Activated CD4-positive, alpha-beta memory T cell treated with anti-CD3 and anti-CD28 coated beads for 36 hours (primary cell): ENCODE measurements at regions not wholly inside any gene's neighbourhood (a gene's known extent, or its start where the extent isn't known, plus 50 kb on each side); places are given as distances from the start of the nearest gene placed in this dataset.

Source experiments
- CTCF ChIA-PET: fragments of 350-600 bp; sonication (Branson Sonifier 250); formaldehyde crosslinking; loops from one replicate; lab custom pipeline; 2021; ENCODE audit warnings: antibody characterized with exemption, inconsistent platforms; lab: Charles Lee
- POLR2A ChIA-PET: fragments of 350-600 bp; sonication (Branson Sonifier 250); formaldehyde crosslinking; loops from one replicate; lab custom pipeline; 2021; ENCODE audit warnings: antibody characterized with exemption; lab: Charles Lee
- DNase-seq: peaks from one replicate; pipeline ENCODE4 v3.0.0-alpha.2; 2020
- H3K27ac Mint-ChIP-seq: one replicate; pipeline ENCODE4 v1.8.0; 2021; ENCODE audit warnings: mixed read lengths
- H3K27me3 Mint-ChIP-seq: one replicate; pipeline ENCODE4 v1.8.0; 2021; ENCODE audit warnings: mixed read lengths
- H3K36me3 Mint-ChIP-seq: one replicate; pipeline ENCODE4 v1.8.0; 2021; ENCODE audit warnings: mixed read lengths
- H3K4me1 Mint-ChIP-seq: one replicate; pipeline ENCODE4 v1.8.0; 2021; ENCODE audit warnings: low read depth, mixed read lengths
- H3K4me3 Mint-ChIP-seq: one replicate; pipeline ENCODE4 v1.8.0; 2021; ENCODE audit warnings: mild to moderate bottlenecking, mixed read lengths
- H3K9me3 Mint-ChIP-seq: one replicate; pipeline ENCODE4 v1.8.0; 2021; ENCODE audit warnings: mixed read lengths
- intact Hi-C: fragments of 100-400 bp; cut with micrococcal nuclease; formaldehyde crosslinking; loops from one replicate; pipeline ENCODE4 v1.15.1; 2023

DNA sequence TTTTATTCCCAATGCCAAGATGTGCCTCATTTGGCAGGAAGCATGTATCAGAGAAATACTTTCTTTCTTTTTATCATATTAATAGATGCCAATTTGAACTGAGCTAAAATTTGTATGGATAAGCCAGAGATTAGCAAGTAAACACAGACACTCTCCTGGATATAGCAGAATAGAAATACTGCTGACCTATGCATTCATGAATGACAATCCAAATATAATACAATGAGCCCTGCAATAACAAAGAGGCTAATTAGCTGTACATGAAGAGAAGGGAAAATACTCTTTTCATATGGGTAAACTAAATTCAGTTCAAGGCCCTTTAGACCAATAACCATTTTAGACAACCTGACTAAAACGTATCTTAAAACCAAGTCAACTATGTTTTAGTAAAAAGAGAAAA, 388.1 kb upstream of the NR5A2 start:
- H3K9me3 Mint-ChIP-seq = peaks cover 14% of the 10 kb centered on the region
- POLR2A ChIA-PET = no interaction called here
- no peaks in the 10 kb centered on the region for H3K4me1 Mint-ChIP-seq
- no peak for DNase-seq
- CTCF ChIA-PET = interaction anchor here (0.7 kb wide), 1 partner anchor 45 kb away, joined by 4 read pairs; no protein-coding TSS in a partner anchor
- peaks cover 3% of the 10 kb centered on the region for H3K27me3 Mint-ChIP-seq
- intact Hi-C loops = no loop called here
- no peaks in the 10 kb centered on the region for H3K36me3 Mint-ChIP-seq
- H3K27ac Mint-ChIP-seq = no peak overlapping the region
- no peak overlapping the region for H3K4me3 Mint-ChIP-seq

DNA sequence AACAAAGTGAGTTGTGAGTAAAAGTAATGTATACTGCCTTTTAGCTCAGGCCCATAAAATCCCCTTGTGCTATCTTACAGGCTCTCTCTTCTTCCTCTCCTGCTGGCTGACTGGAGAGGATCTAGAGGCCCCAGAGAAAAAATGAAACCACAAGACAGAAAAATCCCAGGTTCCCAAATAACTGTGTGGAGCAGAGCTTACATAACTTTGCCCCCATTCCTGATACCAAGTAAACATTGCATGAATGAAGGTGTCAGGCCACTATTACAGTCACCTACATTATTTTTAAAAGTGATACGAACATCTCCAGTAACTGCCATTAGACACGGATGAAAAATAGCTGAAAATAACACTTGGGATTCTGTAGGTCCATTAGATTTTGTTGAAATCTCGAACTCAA, 386.0 kb upstream of the NR5A2 start:
- POLR2A ChIA-PET = no interaction called here
- H3K36me3 Mint-ChIP-seq = no peaks in the 10 kb centered on the region
- CTCF ChIA-PET = no interaction called here
- H3K4me1 Mint-ChIP-seq = no peaks in the 10 kb centered on the region
- intact Hi-C loops = no loop called here
- no peak for DNase-seq
- no peak overlapping the region for H3K4me3 Mint-ChIP-seq
- H3K27ac Mint-ChIP-seq = no peak overlapping the region
- peaks cover 3% of the 10 kb centered on the region for H3K27me3 Mint-ChIP-seq
- peaks cover 6% of the 10 kb centered on the region for H3K9me3 Mint-ChIP-seq

DNA sequence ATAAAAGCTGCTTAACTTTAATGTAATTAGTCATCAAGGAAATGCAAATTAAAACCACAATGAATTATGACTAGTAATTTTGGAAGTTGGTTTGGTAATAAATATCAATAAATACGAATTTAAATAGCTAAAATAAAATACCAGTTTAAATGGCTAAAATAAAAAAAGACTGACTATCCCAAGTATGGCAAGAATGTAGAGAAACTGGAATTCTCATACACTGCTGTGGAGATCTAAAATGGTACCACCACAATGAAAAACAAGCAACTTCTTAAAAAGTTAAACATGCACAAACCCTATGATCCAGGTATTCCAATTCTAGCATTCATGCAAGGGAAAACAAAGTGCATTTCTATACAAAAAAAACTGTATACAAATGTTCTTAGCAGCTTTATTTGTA, 382.6 kb upstream of the NR5A2 start:
- Mint-ChIP-seq H3K36me3 (no peaks in the 10 kb centered on the region), H3K9me3 (peaks cover 4% of the 10 kb centered on the region), H3K27me3 (peaks cover 4% of the 10 kb centered on the region), H3K27ac (no peak overlapping the region), H3K4me3 (no peak overlapping the region), H3K4me1 (no peaks in the 10 kb centered on the region)
- DNase-seq = no peak
- ChIA-PET POLR2A (no interaction called here), CTCF (no interaction called here)
- intact Hi-C loops = no loop called here

DNA sequence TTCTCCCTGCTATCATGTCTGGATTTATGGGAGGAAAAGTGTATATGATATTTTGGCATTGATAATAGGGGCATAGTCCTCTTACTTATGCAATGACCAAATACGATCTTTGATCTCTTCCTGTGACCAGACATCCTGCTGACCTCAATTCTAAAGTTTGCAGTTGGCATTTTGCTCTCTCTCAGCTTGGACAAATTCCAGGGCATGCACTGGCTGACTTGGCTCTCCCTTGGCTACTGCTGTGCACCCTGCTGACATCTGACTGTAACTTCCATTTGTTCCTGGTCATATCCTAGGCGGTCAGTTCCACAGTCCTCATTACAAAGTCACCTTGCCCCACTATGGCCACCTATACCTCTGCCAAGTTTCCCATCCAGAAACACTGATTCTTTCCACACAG, 380.7 kb upstream of the NR5A2 start:
- intact Hi-C loops = no loop called here
- Mint-ChIP-seq H3K4me1 (no peaks in the 10 kb centered on the region), H3K27me3 (peaks cover 4% of the 10 kb centered on the region), H3K4me3 (no peak overlapping the region), H3K9me3 (peaks cover 4% of the 10 kb centered on the region), H3K36me3 (no peaks in the 10 kb centered on the region), H3K27ac (no peak overlapping the region)
- CTCF ChIA-PET = no interaction called here
- POLR2A ChIA-PET = no interaction called here
- DNase-seq = no peak

DNA sequence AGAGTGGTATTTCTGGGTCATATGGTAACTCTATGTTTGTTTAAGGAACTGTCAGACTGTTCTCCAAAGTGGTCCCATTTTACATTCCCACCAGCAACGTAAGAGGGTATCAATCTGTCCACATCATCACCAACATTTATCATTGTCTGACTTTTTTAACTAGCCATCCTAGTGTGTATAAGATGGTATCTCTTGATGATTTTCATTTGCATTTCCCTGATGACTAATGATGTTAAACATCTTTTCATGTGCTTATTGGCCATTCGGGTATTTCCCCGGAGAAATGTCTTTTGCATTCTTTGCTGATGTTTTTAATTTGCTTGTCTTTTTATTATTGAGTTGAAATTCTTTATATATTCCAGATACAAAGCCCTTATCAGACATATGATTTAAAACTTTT, 370.1 kb upstream of the NR5A2 start:
- Mint-ChIP-seq H3K27ac (no peak overlapping the region), H3K36me3 (no peaks in the 10 kb centered on the region), H3K9me3 (no peaks in the 10 kb centered on the region), H3K4me3 (no peak overlapping the region), H3K27me3 (peaks cover 17% of the 10 kb centered on the region), H3K4me1 (no peaks in the 10 kb centered on the region)
- POLR2A ChIA-PET = no interaction called here
- CTCF ChIA-PET = no interaction called here
- DNase-seq = no peak
- intact Hi-C loops = no loop called here

DNA sequence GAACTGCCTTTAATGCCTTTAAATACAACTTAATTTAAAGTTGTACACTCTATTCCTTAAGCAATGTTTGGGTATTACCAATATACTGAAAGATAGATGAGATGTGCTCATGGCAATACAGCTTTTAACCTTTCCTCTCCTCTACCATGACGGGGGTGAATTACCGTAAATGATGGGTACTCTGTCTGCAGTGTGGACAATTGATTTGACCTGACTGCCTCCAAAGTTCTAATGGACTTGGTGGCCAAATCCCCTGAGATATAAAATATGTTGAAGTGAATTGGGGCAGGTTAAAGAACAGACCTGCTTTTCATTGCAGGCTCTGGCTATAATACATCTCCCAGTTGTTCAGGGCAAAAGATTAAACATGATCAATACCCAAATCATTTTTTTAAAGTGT, 367.4 kb upstream of the NR5A2 start:
- CTCF ChIA-PET = no interaction called here
- H3K27ac Mint-ChIP-seq = no peak overlapping the region
- intact Hi-C loops = no loop called here
- POLR2A ChIA-PET = no interaction called here
- no peak for DNase-seq
- H3K4me3 Mint-ChIP-seq = no peak overlapping the region
- no peaks in the 10 kb centered on the region for H3K36me3 Mint-ChIP-seq
- H3K4me1 Mint-ChIP-seq = no peaks in the 10 kb centered on the region
- peaks cover 17% of the 10 kb centered on the region for H3K27me3 Mint-ChIP-seq
- H3K9me3 Mint-ChIP-seq = no peaks in the 10 kb centered on the region

DNA sequence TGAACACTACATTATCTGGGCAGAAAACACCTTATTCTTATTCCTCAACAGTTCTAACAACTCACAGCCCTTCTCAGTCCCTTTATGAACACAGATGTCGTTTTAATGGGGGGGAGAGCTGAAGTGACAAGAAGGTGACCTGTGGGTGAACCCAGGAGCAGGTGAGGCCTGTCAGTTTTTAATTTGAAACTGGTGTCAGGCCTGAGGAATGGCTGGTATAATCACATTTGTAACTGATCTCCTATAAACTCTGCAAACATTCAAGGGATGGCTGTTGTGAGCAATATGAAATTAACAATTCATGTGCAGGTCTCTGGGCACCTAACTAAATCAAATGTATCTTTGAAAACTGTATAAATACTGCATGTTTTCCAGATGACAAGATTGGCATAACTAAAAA, 362.1 kb upstream of the NR5A2 start:
- DNase-seq = no peak
- peaks cover 11% of the 10 kb centered on the region for H3K27me3 Mint-ChIP-seq
- no peaks in the 10 kb centered on the region for H3K9me3 Mint-ChIP-seq
- POLR2A ChIA-PET = no interaction called here
- H3K36me3 Mint-ChIP-seq = no peaks in the 10 kb centered on the region
- H3K4me3 Mint-ChIP-seq = no peak overlapping the region
- intact Hi-C loops = no loop called here
- H3K27ac Mint-ChIP-seq = no peak overlapping the region
- no peaks in the 10 kb centered on the region for H3K4me1 Mint-ChIP-seq
- CTCF ChIA-PET = no interaction called here

DNA sequence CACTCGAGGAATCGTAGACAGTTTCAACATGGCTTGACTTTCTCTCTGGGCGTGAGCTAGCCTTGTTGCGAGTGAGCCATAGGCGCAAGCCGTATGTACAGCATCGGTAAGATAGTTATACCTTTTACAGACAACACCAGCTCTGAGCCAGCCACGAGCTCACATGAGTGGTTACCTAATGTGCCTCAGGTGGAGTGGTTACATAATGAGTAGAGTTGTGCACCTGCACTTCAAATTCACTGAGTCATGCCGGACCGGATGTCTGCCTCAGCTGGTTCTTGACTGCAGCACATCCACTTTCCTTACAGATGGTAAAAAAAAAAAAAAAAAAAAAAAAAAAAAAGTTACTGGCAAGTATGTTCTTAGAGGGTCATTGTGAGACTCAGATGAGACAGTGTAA, 360.4 kb upstream of the NR5A2 start:
- no peak overlapping the region for H3K4me3 Mint-ChIP-seq
- ChIA-PET CTCF (no interaction called here), POLR2A (no interaction called here)
- H3K27me3 Mint-ChIP-seq = peaks cover 6% of the 10 kb centered on the region
- no peaks in the 10 kb centered on the region for H3K9me3 Mint-ChIP-seq
- no peak for DNase-seq
- H3K27ac Mint-ChIP-seq = no peak overlapping the region
- no peaks in the 10 kb centered on the region for H3K36me3 Mint-ChIP-seq
- intact Hi-C loops = no loop called here
- H3K4me1 Mint-ChIP-seq = no peaks in the 10 kb centered on the region

DNA sequence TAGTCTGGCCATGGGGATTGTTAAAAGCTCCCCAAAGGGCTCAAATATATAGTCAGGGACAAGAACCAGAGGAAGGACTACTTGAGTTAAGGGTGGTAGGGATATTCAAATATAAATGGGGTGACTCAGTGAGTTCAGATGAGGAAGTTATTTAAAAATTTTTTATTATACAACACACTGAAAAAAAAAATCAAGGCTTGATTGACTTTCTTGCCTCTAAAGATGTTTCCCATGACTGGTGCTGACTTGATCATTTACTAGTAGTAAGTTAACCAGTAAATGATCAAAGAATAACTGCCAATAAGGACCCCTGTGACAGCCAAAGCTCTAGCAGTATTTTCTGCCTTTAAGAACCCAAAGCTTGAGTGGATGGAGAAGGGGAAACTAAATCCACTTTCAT, 357.6 kb upstream of the NR5A2 start:
- H3K4me1 Mint-ChIP-seq = no peaks in the 10 kb centered on the region
- peaks cover 9% of the 10 kb centered on the region for H3K27me3 Mint-ChIP-seq
- no peaks in the 10 kb centered on the region for H3K36me3 Mint-ChIP-seq
- no peak for DNase-seq
- H3K4me3 Mint-ChIP-seq = no peak overlapping the region
- CTCF ChIA-PET = no interaction called here
- H3K27ac Mint-ChIP-seq = no peak overlapping the region
- POLR2A ChIA-PET = no interaction called here
- no peaks in the 10 kb centered on the region for H3K9me3 Mint-ChIP-seq
- intact Hi-C loops = no loop called here

DNA sequence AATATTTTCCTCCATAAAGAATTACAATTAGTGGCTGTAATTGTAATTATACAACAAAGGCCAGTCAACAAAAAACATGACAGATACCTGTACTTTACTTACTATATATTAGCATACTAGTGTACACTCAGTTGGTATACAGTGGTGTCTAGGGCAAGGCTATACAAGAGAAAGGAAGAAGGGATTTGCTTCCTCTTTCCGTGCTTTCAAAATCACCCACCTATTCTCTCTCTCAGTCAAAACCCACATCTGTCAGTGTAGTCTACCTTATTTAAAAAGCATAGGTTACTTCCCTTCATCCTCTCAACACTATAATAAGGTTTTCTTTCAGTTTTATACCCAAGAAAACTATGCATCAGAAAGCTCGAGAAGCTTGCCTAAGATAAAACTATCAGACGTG, 355.8 kb upstream of the NR5A2 start:
- DNase-seq = no peak
- H3K27me3 Mint-ChIP-seq = peaks cover 9% of the 10 kb centered on the region
- no peaks in the 10 kb centered on the region for H3K4me1 Mint-ChIP-seq
- POLR2A ChIA-PET = no interaction called here
- no peaks in the 10 kb centered on the region for H3K36me3 Mint-ChIP-seq
- intact Hi-C loops = no loop called here
- H3K4me3 Mint-ChIP-seq = no peak overlapping the region
- CTCF ChIA-PET = no interaction called here
- H3K27ac Mint-ChIP-seq = no peak overlapping the region
- H3K9me3 Mint-ChIP-seq = no peaks in the 10 kb centered on the region

DNA sequence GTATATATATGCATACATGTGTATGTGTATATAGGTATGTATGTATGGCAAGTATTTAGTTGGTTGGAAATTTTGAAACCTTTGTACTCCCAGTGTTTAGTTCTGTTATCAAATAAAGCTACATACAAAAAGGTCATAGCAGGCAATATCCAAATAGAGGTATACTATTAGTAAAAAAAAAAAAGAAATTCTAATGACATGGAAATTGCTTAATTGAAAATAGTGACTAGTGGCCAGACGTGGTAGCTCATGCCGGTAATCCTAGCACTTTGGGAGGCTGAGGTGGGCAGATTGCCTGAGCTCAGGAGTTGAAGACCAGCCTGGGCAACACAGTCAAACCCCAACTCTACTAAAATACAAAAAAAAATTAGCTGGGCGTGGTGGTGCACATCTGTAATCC, 351.6 kb upstream of the NR5A2 start:
- POLR2A ChIA-PET = no interaction called here
- H3K4me3 Mint-ChIP-seq = no peak overlapping the region

DNA sequence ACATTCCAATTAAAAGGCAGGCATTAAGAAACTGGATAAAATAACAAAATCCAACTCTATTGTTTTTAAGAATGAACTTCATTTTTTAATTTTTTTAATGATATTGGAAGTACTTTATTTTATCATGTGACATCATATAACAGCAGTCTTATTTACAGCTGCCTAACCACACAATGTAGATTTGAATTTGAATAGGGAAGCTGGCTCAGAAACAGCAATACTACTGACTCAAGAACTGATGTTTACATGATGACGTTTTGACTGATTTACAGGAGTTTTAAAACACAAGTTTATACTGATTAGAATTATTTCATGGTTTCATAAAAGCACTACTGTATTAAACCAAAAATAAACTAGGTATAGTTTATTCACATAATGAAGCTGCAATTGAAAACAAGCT, 348.7 kb upstream of the NR5A2 start:
- no peak for DNase-seq
- no peaks in the 10 kb centered on the region for H3K27me3 Mint-ChIP-seq
- no peak overlapping the region for H3K27ac Mint-ChIP-seq
- ChIA-PET CTCF (no interaction called here), POLR2A (no interaction called here)
- H3K4me1 Mint-ChIP-seq = no peaks in the 10 kb centered on the region
- H3K4me3 Mint-ChIP-seq = no peak overlapping the region
- no peaks in the 10 kb centered on the region for H3K36me3 Mint-ChIP-seq
- H3K9me3 Mint-ChIP-seq = no peaks in the 10 kb centered on the region
- intact Hi-C loops = no loop called here

More for the DNA sequence above, 351.6 kb upstream of the NR5A2 start:
- intact Hi-C loops = no loop called here
- Mint-ChIP-seq H3K36me3 (no peaks in the 10 kb centered on the region), H3K27me3 (peaks cover 7% of the 10 kb centered on the region), H3K4me1 (no peaks in the 10 kb centered on the region), H3K9me3 (no peaks in the 10 kb centered on the region), H3K27ac (no peak overlapping the region)
- no peak for DNase-seq
- CTCF ChIA-PET = interaction anchor here (0.6 kb wide), 1 partner anchor 387 kb away, joined by 4 read pairs; no protein-coding TSS in a partner anchor

DNA sequence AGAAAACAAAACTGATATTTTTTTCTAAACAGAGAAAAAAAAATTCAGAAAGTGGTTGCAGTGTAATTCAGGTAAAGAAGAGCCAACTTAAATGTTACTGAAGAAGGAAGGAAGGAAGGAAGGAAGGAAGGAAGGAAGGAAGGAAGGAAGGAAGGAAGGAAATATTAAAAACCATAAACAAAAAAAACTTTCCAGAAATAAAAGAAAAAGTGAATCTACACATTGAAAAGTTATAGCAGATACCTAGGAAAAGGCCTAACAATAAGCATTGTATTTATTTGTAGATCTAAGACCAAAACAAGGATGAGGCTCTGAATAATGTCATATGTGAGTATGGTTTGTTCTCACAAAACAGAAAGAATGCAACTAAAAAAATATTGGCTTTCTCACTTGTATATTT, 345.4 kb upstream of the NR5A2 start:
- intact Hi-C loops = loop anchor here (10.0 kb wide), 2 partner anchors 593 to 623 kb away; no protein-coding TSS in a partner anchor
- no peaks in the 10 kb centered on the region for H3K9me3 Mint-ChIP-seq
- no peaks in the 10 kb centered on the region for H3K36me3 Mint-ChIP-seq
- ChIA-PET CTCF (no interaction called here), POLR2A (no interaction called here)
- H3K4me1 Mint-ChIP-seq = no peaks in the 10 kb centered on the region
- no peak for DNase-seq
- no peaks in the 10 kb centered on the region for H3K27me3 Mint-ChIP-seq
- no peak overlapping the region for H3K4me3 Mint-ChIP-seq
- H3K27ac Mint-ChIP-seq = no peak overlapping the region
